ENCODE measurements at regions not wholly inside any gene's neighbourhood (a gene's known extent, or its start where the extent isn't known, plus 50 kb on each side); places are given as distances from the start of the nearest gene placed in this dataset.

- TF ChIP-seq POLR2A (IDR thresholded peaks at IDR 0.05): no peak
- no peak for TF ChIP-seq CTCF (IDR thresholded peaks at IDR 0.05)
Measured at GRCh38 chr12:85574291-85574690, 261.9 kb downstream of the RASSF9 start.

Data from Peyer's patch (tissue), 4 donors.